ENCODE measurements at regions not wholly inside any gene's neighbourhood (a gene's known extent, or its start where the extent isn't known, plus 50 kb on each side); places are given as distances from the start of the nearest gene placed in this dataset.

DNA sequence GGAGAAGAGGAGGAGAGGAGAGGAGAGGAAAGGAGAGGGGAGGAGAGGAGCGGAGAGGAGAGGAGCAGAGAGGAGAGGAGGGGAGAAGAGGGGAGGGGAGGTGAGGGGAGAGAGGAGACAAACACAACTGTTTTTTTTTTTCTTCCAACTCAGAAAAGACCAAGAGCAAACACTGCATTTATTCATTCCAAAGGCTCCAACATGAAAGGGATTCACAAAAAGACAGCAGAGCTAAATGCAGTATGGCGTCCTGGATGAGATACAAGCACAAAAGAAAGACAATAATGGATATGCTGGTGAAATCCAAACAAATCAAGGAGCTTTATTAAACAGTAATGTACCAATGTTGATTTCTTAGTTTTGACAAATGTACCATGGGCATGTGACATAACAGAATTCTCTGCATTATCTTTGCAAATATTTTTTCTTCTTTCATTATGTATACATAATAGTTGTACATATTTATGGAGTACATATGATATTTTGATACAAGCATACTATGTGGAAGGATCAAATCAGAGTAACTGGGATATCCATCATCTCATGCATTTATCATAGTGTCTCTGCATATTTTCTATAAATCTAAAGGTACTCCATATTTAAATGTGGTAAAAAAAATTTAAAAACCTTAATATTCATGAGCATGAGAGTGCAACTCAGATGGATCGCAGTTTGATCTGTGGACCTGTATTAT is 204.6 kb downstream of the CBLN4 start:
- TF ChIP-seq, protein P1, sequence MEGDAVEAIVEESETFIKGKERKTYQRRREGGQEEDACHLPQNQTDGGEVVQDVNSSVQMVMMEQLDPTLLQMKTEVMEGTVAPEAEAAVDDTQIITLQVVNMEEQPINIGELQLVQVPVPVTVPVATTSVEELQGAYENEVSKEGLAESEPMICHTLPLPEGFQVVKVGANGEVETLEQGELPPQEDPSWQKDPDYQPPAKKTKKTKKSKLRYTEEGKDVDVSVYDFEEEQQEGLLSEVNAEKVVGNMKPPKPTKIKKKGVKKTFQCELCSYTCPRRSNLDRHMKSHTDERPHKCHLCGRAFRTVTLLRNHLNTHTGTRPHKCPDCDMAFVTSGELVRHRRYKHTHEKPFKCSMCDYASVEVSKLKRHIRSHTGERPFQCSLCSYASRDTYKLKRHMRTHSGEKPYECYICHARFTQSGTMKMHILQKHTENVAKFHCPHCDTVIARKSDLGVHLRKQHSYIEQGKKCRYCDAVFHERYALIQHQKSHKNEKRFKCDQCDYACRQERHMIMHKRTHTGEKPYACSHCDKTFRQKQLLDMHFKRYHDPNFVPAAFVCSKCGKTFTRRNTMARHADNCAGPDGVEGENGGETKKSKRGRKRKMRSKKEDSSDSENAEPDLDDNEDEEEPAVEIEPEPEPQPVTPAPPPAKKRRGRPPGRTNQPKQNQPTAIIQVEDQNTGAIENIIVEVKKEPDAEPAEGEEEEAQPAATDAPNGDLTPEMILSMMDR (IDR thresholded peaks at IDR 0.05): no peak
- TF ChIP-seq POLR2A (IDR thresholded peaks at IDR 0.05): no peak
